Stimulated activated memory B cell treated with anti-CD40 and anti-IgM and Interleukin-4, amounts not matched to agents 10 μg/mL and 1 μg/mL and 100 μg/mL, for 72 hours (primary cell): ENCODE measurements at regions not wholly inside any gene's neighbourhood (a gene's known extent, or its start where the extent isn't known, plus 50 kb on each side); places are given as distances from the start of the nearest gene placed in this dataset.

Source experiments
- ATAC-seq: fragments of 150-1000 bp; cut with Tn5 transposase; 2 replicates; pipeline ENCODE4 v1.10.0; 2021
- H3K27ac Mint-ChIP-seq: one replicate; pipeline ENCODE4 v1.8.0; 2022; ENCODE audit warnings: mild to moderate bottlenecking, mixed read lengths
- H3K27me3 Mint-ChIP-seq: one replicate; pipeline ENCODE4 v1.8.0; 2022; ENCODE audit warnings: mixed read lengths
- H3K36me3 Mint-ChIP-seq: one replicate; pipeline ENCODE4 v1.8.0; 2022; ENCODE audit warnings: mixed read lengths
- H3K4me1 Mint-ChIP-seq: one replicate; pipeline ENCODE4 v1.8.0; 2022; ENCODE audit warnings: mixed read lengths
- H3K4me3 Mint-ChIP-seq: one replicate; pipeline ENCODE4 v1.8.0; 2022; ENCODE audit warnings: mild to moderate bottlenecking, moderate library complexity, mixed read lengths
- H3K9me3 Mint-ChIP-seq: one replicate; pipeline ENCODE4 v1.8.0; 2022; ENCODE audit warnings: mixed read lengths

GRCh38 chr14:38735005-38735404, 368.0 kb downstream of the SEC23A start:
- Mint-ChIP-seq H3K4me1 (no peaks in the 10 kb centered on the region), H3K27ac (no peak overlapping the region), H3K4me3 (no peak overlapping the region), H3K27me3 (no peaks in the 10 kb centered on the region), H3K36me3 (no peaks in the 10 kb centered on the region), H3K9me3 (no peaks in the 10 kb centered on the region)
- ATAC-seq = no peak

- H3K27ac Mint-ChIP-seq = no peak overlapping the region
- H3K9me3 Mint-ChIP-seq = no peaks in the 10 kb centered on the region
- no peak for ATAC-seq
- H3K36me3 Mint-ChIP-seq = no peaks in the 10 kb centered on the region
- H3K4me3 Mint-ChIP-seq = no peak overlapping the region
- no peaks in the 10 kb centered on the region for H3K27me3 Mint-ChIP-seq
- H3K4me1 Mint-ChIP-seq = no peaks in the 10 kb centered on the region
Observed at GRCh38 chr14:38731962-38732361, 371.1 kb downstream of the SEC23A start.

GRCh38 chr14:38730420-38730819, 372.6 kb downstream of the SEC23A start:
- no peaks in the 10 kb centered on the region for H3K4me1 Mint-ChIP-seq
- no peak overlapping the region for H3K4me3 Mint-ChIP-seq
- no peaks in the 10 kb centered on the region for H3K27me3 Mint-ChIP-seq
- no peaks in the 10 kb centered on the region for H3K36me3 Mint-ChIP-seq
- no peak for ATAC-seq
- H3K27ac Mint-ChIP-seq = no peak overlapping the region
- no peaks in the 10 kb centered on the region for H3K9me3 Mint-ChIP-seq

DNA sequence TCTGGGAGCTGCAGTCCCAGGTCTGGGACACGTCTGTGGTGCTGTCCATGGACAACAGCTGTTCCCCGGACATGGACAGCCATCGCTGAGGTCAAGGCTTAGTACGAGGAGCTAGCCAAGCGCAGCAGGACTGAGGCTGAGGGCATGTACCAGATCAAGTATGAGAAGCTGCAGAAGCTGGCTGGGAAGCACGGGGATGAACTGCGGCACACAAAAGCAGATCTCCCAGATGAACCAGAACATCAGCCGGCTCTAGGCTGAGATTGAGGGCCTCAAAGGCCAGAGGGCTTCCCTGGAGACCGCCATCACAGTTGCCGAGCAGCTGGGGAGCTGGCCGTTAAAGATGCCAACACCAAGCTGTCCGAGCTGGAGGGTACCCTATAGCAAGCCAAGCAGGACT, 375.3 kb downstream of the SEC23A start:
- Mint-ChIP-seq H3K27me3 (no peaks in the 10 kb centered on the region), H3K36me3 (no peaks in the 10 kb centered on the region), H3K27ac (no peak overlapping the region), H3K4me3 (no peak overlapping the region), H3K4me1 (no peaks in the 10 kb centered on the region), H3K9me3 (no peaks in the 10 kb centered on the region)
- ATAC-seq = no peak

- no peaks in the 10 kb centered on the region for H3K27me3 Mint-ChIP-seq
- no peaks in the 10 kb centered on the region for H3K4me1 Mint-ChIP-seq
- no peaks in the 10 kb centered on the region for H3K36me3 Mint-ChIP-seq
- no peak overlapping the region for H3K27ac Mint-ChIP-seq
- no peaks in the 10 kb centered on the region for H3K9me3 Mint-ChIP-seq
- no peak overlapping the region for H3K4me3 Mint-ChIP-seq
- no peak for ATAC-seq
Observed at GRCh38 chr14:38724621-38725020, 378.4 kb downstream of the SEC23A start.

- H3K9me3 Mint-ChIP-seq = no peaks in the 10 kb centered on the region
- no peaks in the 10 kb centered on the region for H3K27me3 Mint-ChIP-seq
- H3K4me1 Mint-ChIP-seq = no peaks in the 10 kb centered on the region
- no peaks in the 10 kb centered on the region for H3K36me3 Mint-ChIP-seq
- ATAC-seq = no peak
- H3K4me3 Mint-ChIP-seq = no peak overlapping the region
- no peak overlapping the region for H3K27ac Mint-ChIP-seq
Observed at GRCh38 chr14:38723959-38724358, 379.1 kb downstream of the SEC23A start.

DNA sequence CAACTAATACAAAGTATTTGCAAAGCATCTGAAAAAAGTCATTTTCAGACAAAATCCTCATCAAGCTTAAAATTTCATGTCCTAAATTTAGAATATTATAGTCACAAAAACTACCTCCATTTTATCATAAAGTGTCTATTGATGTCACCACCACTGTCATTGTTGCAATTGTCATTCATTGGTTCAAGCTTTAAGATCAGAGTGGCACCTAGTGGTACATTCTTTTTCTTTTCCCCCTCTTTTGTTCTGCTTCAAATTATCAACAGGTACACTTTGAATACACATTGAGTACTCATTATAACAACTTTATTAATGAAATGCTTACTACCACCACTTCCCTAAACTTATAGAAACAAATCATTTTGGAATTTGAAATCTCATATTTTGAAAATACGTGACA, 379.8 kb downstream of the SEC23A start:
- Mint-ChIP-seq H3K9me3 (no peaks in the 10 kb centered on the region), H3K27me3 (no peaks in the 10 kb centered on the region), H3K4me1 (no peaks in the 10 kb centered on the region), H3K36me3 (no peaks in the 10 kb centered on the region), H3K27ac (no peak overlapping the region), H3K4me3 (no peak overlapping the region)
- ATAC-seq = no peak

GRCh38 chr14:38721822-38722431, 381.1 kb downstream of the SEC23A start:
- H3K27me3 Mint-ChIP-seq = no peaks in the 10 kb centered on the region
- peak; percentile 57 for ATAC-seq
- H3K9me3 Mint-ChIP-seq = no peaks in the 10 kb centered on the region
- H3K4me3 Mint-ChIP-seq = no peak overlapping the region
- H3K36me3 Mint-ChIP-seq = no peaks in the 10 kb centered on the region
- H3K4me1 Mint-ChIP-seq = no peaks in the 10 kb centered on the region
- no peak overlapping the region for H3K27ac Mint-ChIP-seq

DNA sequence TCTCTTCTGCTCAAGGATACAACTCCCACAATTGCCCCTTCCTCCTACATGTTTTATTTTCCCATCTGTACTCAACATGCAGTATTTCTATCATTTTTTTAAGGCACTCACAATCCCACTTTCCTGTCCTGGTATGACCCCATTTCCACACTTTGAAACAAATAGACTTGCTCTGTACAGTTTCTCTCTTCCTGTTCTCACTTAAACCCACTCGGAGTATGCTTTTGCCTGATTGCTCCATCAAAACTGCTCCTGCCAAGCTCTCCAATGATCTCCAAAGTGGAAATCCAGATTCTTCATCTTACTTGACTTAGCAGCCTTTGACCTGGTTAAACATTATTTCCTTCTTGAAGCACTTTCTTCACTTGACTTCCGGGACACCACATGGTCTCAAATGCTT, 384.5 kb downstream of the SEC23A start:
- ATAC-seq = no peak
- Mint-ChIP-seq H3K9me3 (no peaks in the 10 kb centered on the region), H3K36me3 (no peaks in the 10 kb centered on the region), H3K27me3 (no peaks in the 10 kb centered on the region), H3K27ac (no peak overlapping the region), H3K4me1 (no peaks in the 10 kb centered on the region), H3K4me3 (no peak overlapping the region)

DNA sequence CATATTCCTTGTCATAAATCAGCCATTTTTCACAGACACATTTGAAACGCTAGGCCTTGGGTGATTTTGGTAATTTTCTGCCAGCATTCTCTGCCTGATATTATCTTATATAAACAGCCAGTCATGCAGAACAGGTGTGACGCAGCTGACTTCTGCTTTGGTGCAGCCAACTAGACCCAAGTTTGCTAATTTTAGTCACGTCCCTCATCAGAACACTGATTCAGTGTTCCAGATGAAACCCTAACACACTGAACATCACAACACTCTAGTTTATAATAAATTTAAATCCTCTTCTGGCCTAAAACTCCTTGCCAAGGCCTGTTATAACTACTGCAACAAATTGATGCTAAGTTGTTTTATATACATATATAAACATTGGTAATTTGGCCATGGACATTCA, 386.1 kb downstream of the SEC23A start:
- Mint-ChIP-seq H3K27me3 (no peaks in the 10 kb centered on the region), H3K4me3 (no peak overlapping the region), H3K9me3 (peaks cover 2% of the 10 kb centered on the region), H3K27ac (no peak overlapping the region), H3K36me3 (no peaks in the 10 kb centered on the region), H3K4me1 (no peaks in the 10 kb centered on the region)
- no peak for ATAC-seq

GRCh38 chr14:38710881-38711280, 392.2 kb downstream of the SEC23A start:
- peaks cover 2% of the 10 kb centered on the region for H3K9me3 Mint-ChIP-seq
- H3K4me1 Mint-ChIP-seq = no peaks in the 10 kb centered on the region
- H3K4me3 Mint-ChIP-seq = no peak overlapping the region
- no peak overlapping the region for H3K27ac Mint-ChIP-seq
- H3K27me3 Mint-ChIP-seq = no peaks in the 10 kb centered on the region
- no peaks in the 10 kb centered on the region for H3K36me3 Mint-ChIP-seq
- ATAC-seq = no peak

- H3K9me3 Mint-ChIP-seq = peaks cover 2% of the 10 kb centered on the region
- no peaks in the 10 kb centered on the region for H3K4me1 Mint-ChIP-seq
- no peak overlapping the region for H3K27ac Mint-ChIP-seq
- ATAC-seq = no peak
- H3K4me3 Mint-ChIP-seq = no peak overlapping the region
- no peaks in the 10 kb centered on the region for H3K36me3 Mint-ChIP-seq
- no peaks in the 10 kb centered on the region for H3K27me3 Mint-ChIP-seq
Observed at GRCh38 chr14:38710196-38710595, 392.8 kb downstream of the SEC23A start.

DNA sequence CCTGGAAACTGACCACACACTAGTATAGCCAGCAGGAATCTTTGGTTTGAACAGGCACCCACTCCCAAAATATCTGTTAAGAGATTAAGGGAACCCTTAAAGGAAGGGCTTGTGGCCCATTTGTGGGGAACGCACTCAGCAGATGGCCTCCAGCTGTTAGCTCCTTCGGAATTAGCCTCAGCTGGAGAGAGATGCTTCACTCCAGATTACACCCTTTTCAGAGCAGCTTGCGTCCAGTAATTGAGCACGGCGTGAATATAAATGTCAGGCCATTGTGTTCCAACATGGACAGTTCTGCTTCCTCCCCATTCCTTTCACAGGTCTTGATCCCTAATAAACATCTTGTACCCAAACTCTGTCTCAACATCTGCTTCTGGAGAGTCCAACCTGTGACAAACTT, 397.8 kb downstream of the SEC23A start:
- no peak overlapping the region for H3K27ac Mint-ChIP-seq
- no peaks in the 10 kb centered on the region for H3K4me1 Mint-ChIP-seq
- H3K9me3 Mint-ChIP-seq = no peaks in the 10 kb centered on the region
- ATAC-seq = no peak
- H3K4me3 Mint-ChIP-seq = no peak overlapping the region
- H3K36me3 Mint-ChIP-seq = no peaks in the 10 kb centered on the region
- no peaks in the 10 kb centered on the region for H3K27me3 Mint-ChIP-seq

- no peaks in the 10 kb centered on the region for H3K4me1 Mint-ChIP-seq
- H3K4me3 Mint-ChIP-seq = no peak overlapping the region
- H3K27ac Mint-ChIP-seq = no peak overlapping the region
- H3K36me3 Mint-ChIP-seq = no peaks in the 10 kb centered on the region
- H3K27me3 Mint-ChIP-seq = no peaks in the 10 kb centered on the region
- ATAC-seq = no peak
- H3K9me3 Mint-ChIP-seq = peaks cover 3% of the 10 kb centered on the region
Observed at GRCh38 chr14:38704220-38704619, 398.8 kb downstream of the SEC23A start.

- no peaks in the 10 kb centered on the region for H3K27me3 Mint-ChIP-seq
- H3K36me3 Mint-ChIP-seq = no peaks in the 10 kb centered on the region
- ATAC-seq = no peak
- H3K9me3 Mint-ChIP-seq = peaks cover 15% of the 10 kb centered on the region
- H3K27ac Mint-ChIP-seq = no peak overlapping the region
- H3K4me3 Mint-ChIP-seq = no peak overlapping the region
- H3K4me1 Mint-ChIP-seq = no peaks in the 10 kb centered on the region
Observed at GRCh38 chr14:38696925-38697324, 406.1 kb downstream of the SEC23A start.

- Mint-ChIP-seq H3K27me3 (no peaks in the 10 kb centered on the region), H3K36me3 (no peaks in the 10 kb centered on the region), H3K27ac (no peak overlapping the region), H3K9me3 (peaks cover 8% of the 10 kb centered on the region), H3K4me1 (no peaks in the 10 kb centered on the region), H3K4me3 (no peak overlapping the region)
- no peak for ATAC-seq
Observed at GRCh38 chr14:38693423-38693822, 409.6 kb downstream of the SEC23A start.

- no peak overlapping the region for H3K4me3 Mint-ChIP-seq
- no peak overlapping the region for H3K27ac Mint-ChIP-seq
- peaks cover 5% of the 10 kb centered on the region for H3K9me3 Mint-ChIP-seq
- no peak for ATAC-seq
- H3K4me1 Mint-ChIP-seq = no peaks in the 10 kb centered on the region
- H3K36me3 Mint-ChIP-seq = no peaks in the 10 kb centered on the region
- H3K27me3 Mint-ChIP-seq = no peaks in the 10 kb centered on the region
Observed at GRCh38 chr14:38669027-38669426, 413.1 kb upstream of the CLEC14A start.
